HG03442 (cell line): ENCODE measurements at regions not wholly inside any gene's neighbourhood (a gene's known extent, or its start where the extent isn't known, plus 50 kb on each side); places are given as distances from the start of the nearest gene placed in this dataset.

ENCODE experiments used
- ATAC-seq: cut with Tn5 transposase; IDR thresholded peaks from one replicate; pipeline ENCODE4 v1.9.1; 2021; ENCODE audit warnings: mild to moderate bottlenecking, moderate library complexity; ENCODE audit not compliant: unreplicated experiment

- no peak for ATAC-seq
Measured at GRCh38 chr13:84923831-84924230, 875.4 kb downstream of the SLITRK6 start.

GRCh38 chr13:84917252-84917878, 881.9 kb downstream of the SLITRK6 start:
- no peak for ATAC-seq

- no peak for ATAC-seq
Measured at GRCh38 chr13:84912720-84913119, 886.5 kb downstream of the SLITRK6 start.

- ATAC-seq = no peak
Measured at GRCh38 chr13:84910423-84910822, 888.8 kb downstream of the SLITRK6 start.

GRCh38 chr13:84903391-84903790, 895.8 kb downstream of the SLITRK6 start:
- ATAC-seq = no peak

- ATAC-seq = no peak
Measured at GRCh38 chr13:84902243-84902642, 897.0 kb downstream of the SLITRK6 start.

GRCh38 chr13:84896128-84896527, 903.1 kb downstream of the SLITRK6 start:
- no peak for ATAC-seq

- ATAC-seq = no peak
Measured at GRCh38 chr13:84894749-84895148, 904.5 kb downstream of the SLITRK6 start.

- no peak for ATAC-seq
Measured at GRCh38 chr13:84885868-84886267, 913.4 kb downstream of the SLITRK6 start.

GRCh38 chr13:84873951-84874350, 925.3 kb downstream of the SLITRK6 start:
- no peak for ATAC-seq

- ATAC-seq = no peak
Measured at GRCh38 chr13:84870190-84870589, 929.0 kb downstream of the SLITRK6 start.

GRCh38 chr13:84867246-84867645, 932.0 kb downstream of the SLITRK6 start:
- ATAC-seq = no peak

- no peak for ATAC-seq
Measured at GRCh38 chr13:84865783-84866221, 933.4 kb downstream of the SLITRK6 start.

GRCh38 chr13:84864341-84864740, 934.9 kb downstream of the SLITRK6 start:
- ATAC-seq = no peak

- ATAC-seq = no peak
Measured at GRCh38 chr13:84847107-84847506, 952.1 kb downstream of the SLITRK6 start.

- ATAC-seq = no peak
Measured at GRCh38 chr13:84845907-84846619, 953.2 kb downstream of the SLITRK6 start.

GRCh38 chr13:84844473-84844872, 954.7 kb downstream of the SLITRK6 start:
- no peak for ATAC-seq

- ATAC-seq = no peak
Measured at GRCh38 chr13:84843368-84843767, 955.9 kb downstream of the SLITRK6 start.

- ATAC-seq = no peak
Measured at GRCh38 chr13:84834201-84834600, 951.9 kb upstream of the SLITRK1 start.

- ATAC-seq = no peak
Measured at GRCh38 chr13:84831666-84832657, 949.7 kb upstream of the SLITRK1 start.

GRCh38 chr13:84823528-84823927, 941.3 kb upstream of the SLITRK1 start:
- ATAC-seq = no peak
